Ovary (tissue), 7 donors: ENCODE measurements at regions not wholly inside any gene's neighbourhood (a gene's known extent, or its start where the extent isn't known, plus 50 kb on each side); places are given as distances from the start of the nearest gene placed in this dataset.
A peak's percentile ranks its signal among the peaks of the same experiment; 100 is the strongest.

ENCODE experiments used
- DNase-seq, 5 donors: peaks; one replicate each; pipeline ENCODE4 v3.0.0-alpha.2; 2019 to 2020
- H3K27ac ChIP-seq, 2 donors: fragments of 200-600 bp; one replicate each; pipeline versions ENCODE4 v1.5.1 to v1.8.0; 2019 to 2022
- H3K27me3 ChIP-seq: fragments of 200-600 bp; one replicate; pipeline ENCODE4 v1.8.0; 2022
- H3K36me3 ChIP-seq: fragments of 200-600 bp; sonication (generic); one replicate; pipeline ENCODE4 v1.5.1; 2019
- H3K4me1 ChIP-seq: one replicate; pipeline ENCODE4 v1.8.1; 2013; ENCODE audit warnings: mild to moderate bottlenecking, moderate library complexity; ENCODE audit not compliant: insufficient read depth
- H3K4me3 ChIP-seq: fragments of 200-600 bp; sonication (generic); one replicate; pipeline ENCODE4 v1.5.1; 2017
- H3K9me3 ChIP-seq, 2 donors: fragments of 200-600 bp in 1 of 2; sonication (generic) in 1 of 2; one replicate each; pipeline versions ENCODE4 v1.5.1 to v1.8.1; 2013 to 2019; ENCODE audit warnings: mild to moderate bottlenecking in 1 of 2, moderate library complexity in 1 of 2
- CTCF ChIP-seq, 3 donors: fragments of 450-650 bp in 2 of 3; fragments of 200-600 bp in 1 of 3; IDR thresholded peaks; one replicate each; pipeline versions ENCODE4 v1.5.1 to v1.8.0; 2016 to 2022; ENCODE audit warnings: antibody characterized with exemption in 3 of 3, mild to moderate bottlenecking in 1 of 3
- EP300 ChIP-seq: sonication (generic); formaldehyde crosslinking; IDR thresholded peaks from one replicate; pipeline ENCODE4 v1.6.1; 2017; ENCODE audit warnings: antibody characterized with exemption
- POLR2A ChIP-seq: fragments of 450-650 bp; IDR thresholded peaks from one replicate; pipeline ENCODE4 v1.6.1; 2017; ENCODE audit warnings: antibody characterized with exemption, mild to moderate bottlenecking, moderate library complexity
- WGBS, 3 donors: extraction: QIAGEN DNeasy Blood & Tissue Kit in 1 of 3; methylation state at CpG; one replicate each; pipeline versions ENCODE4 v1.1.5 to v1.1.7; 2013 to 2017; 5-methylcytosine and 5-hydroxymethylcytosine counted together
- intact Hi-C, 4 donors: fragments of 100-400 bp; cut with DNase I; formaldehyde crosslinking; loops; one replicate each; pipeline versions ENCODE4 v1.11.0 to v1.15.1; 2022 to 2023
- donor health status: DM: no; HTN: no; CAD: no; lungs with moderate emphysema.
- donor health status: DM: no; HTN: no; CAD: no.
- donor health status: Bipolar disorder and iron deficiency.
- donor health status: DM: no; HTN: no; CAD: no.
- donor health status: DM: yes; HTN: yes; CAD: no.

- Histone ChIP-seq H3K4me1 (no peaks in the 10 kb centered on the region), H3K36me3 (no peaks in the 10 kb centered on the region), H3K4me3 (no peak overlapping the region), H3K27ac (no peak overlapping the region), H3K27me3 (no peaks in the 10 kb centered on the region), H3K9me3 (no peaks in the 10 kb centered on the region)
- TF ChIP-seq EP300 (no peak), CTCF (IDR thresholded peaks at IDR 0.05) (no peak), POLR2A (no peak)
- DNase-seq, result no peak
- intact Hi-C loops, result loop anchor here in 1 of 4 donors (10.0 kb wide), 1 partner anchor 430 kb away; no protein-coding TSS in a partner anchor
- 92 to 97% (median 95%) methylated on average over 7 of the region's 7 CpGs for WGBS, 3 donors
Measured at GRCh38 chr20:58084566-58084965, 143.9 kb downstream of the ANKRD60 start.

GRCh38 chr20:58081846-58082245, 146.6 kb downstream of the ANKRD60 start:
- Histone ChIP-seq H3K36me3 (no peaks in the 10 kb centered on the region), H3K4me3 (no peak overlapping the region), H3K27ac (no peak overlapping the region), H3K27me3 (no peaks in the 10 kb centered on the region), H3K9me3 (no peaks in the 10 kb centered on the region), H3K4me1 (peaks cover 5% of the 10 kb centered on the region)
- TF ChIP-seq CTCF (IDR thresholded peaks at IDR 0.05) (no peak), EP300 (no peak), POLR2A (no peak)
- intact Hi-C loops, result loop anchor here in 1 of 4 donors (10.0 kb wide), 1 partner anchor 427 kb away; no protein-coding TSS in a partner anchor
- WGBS, 3 donors, result 0 to 16% (median 4%) methylated on average over 1 of the region's 1 CpG
- DNase-seq, result no peak

GRCh38 chr20:58078741-58079522, 149.5 kb downstream of the ANKRD60 start:
- Histone ChIP-seq H3K36me3 (no peaks in the 10 kb centered on the region), H3K4me3 (no peak overlapping the region), H3K27me3 (no peaks in the 10 kb centered on the region), H3K4me1 (peaks cover 13% of the 10 kb centered on the region), H3K9me3 (no peaks in the 10 kb centered on the region), H3K27ac (peak overlapping the region in 1 of 2 donors; percentile 7)
- DNase-seq, result peak in 1 of 5 donors; percentile 12
- TF ChIP-seq POLR2A (no peak), EP300 (no peak), CTCF (IDR thresholded peaks at IDR 0.05) (no peak)
- intact Hi-C loops, result no loop called here
- WGBS, 3 donors, result 15 to 24% (median 19%) methylated on average over 7 of the region's 7 CpGs

GRCh38 chr20:58077282-58077681, 151.2 kb downstream of the ANKRD60 start:
- intact Hi-C loops, result no loop called here
- 97 to 98% (median 98%) methylated on average over 6 of the region's 6 CpGs for WGBS, 3 donors

More at GRCh38 chr20:58077282-58077681, 151.2 kb downstream of the ANKRD60 start:
- no peak overlapping the region for H3K27ac ChIP-seq
- peaks cover 13% of the 10 kb centered on the region for H3K4me1 ChIP-seq
- DNase-seq, result peak in 1 of 5 donors; percentile 3
- no peak overlapping the region for H3K4me3 ChIP-seq
- no peaks in the 10 kb centered on the region for H3K36me3 ChIP-seq
- no peaks in the 10 kb centered on the region for H3K9me3 ChIP-seq
- no peaks in the 10 kb centered on the region for H3K27me3 ChIP-seq
- TF ChIP-seq POLR2A (no peak), EP300 (no peak), CTCF (IDR thresholded peaks at IDR 0.05) (no peak)
